ENCODE measurements at regions not wholly inside any gene's neighbourhood (a gene's known extent, or its start where the extent isn't known, plus 50 kb on each side); places are given as distances from the start of the nearest gene placed in this dataset.

DNA sequence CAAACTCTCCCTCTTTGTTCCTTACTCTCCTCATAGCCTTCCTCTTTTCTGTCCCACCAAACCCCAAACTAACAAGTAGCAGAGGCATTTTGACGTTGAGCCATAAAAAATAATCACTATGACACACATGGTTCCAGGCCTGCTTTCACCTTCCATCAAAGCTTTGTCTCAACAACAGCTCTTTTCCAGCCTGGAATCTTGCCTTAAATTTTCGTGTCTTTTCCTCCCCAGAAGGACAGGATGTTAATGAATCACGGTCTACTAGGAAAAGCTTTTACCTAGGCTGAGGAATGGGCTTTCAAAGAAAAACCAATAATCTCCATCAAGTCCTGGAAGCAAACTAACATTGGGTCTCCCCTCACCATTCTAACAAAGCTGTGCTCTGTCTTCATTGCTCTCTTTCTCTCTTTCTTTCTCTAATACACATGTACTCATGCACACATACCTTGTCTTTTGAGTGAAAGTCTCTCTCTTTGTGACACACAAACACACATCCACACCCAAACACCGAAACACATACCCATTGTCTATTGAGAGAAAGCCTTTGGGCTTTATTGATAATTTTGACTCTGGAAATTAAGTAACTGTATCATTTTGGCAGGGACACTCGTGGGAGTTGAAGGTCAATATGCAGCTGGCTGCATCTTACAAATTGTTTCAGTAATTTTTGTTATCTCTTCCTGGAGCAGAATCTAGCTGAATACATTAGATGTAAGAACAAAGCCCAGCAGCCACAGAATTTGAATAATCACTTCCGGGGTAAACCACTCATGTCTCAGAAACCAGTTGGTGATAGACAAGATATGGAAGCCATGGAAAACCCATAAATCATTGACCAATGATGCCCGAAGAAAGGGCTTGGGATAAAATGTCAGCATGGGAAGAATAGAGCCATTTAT is 107.4 kb upstream of the SLC4A7 start:
- FAIRE-seq, result no peak
- no peak for DNase-seq (ENCODE audit: low spot score)

DNA sequence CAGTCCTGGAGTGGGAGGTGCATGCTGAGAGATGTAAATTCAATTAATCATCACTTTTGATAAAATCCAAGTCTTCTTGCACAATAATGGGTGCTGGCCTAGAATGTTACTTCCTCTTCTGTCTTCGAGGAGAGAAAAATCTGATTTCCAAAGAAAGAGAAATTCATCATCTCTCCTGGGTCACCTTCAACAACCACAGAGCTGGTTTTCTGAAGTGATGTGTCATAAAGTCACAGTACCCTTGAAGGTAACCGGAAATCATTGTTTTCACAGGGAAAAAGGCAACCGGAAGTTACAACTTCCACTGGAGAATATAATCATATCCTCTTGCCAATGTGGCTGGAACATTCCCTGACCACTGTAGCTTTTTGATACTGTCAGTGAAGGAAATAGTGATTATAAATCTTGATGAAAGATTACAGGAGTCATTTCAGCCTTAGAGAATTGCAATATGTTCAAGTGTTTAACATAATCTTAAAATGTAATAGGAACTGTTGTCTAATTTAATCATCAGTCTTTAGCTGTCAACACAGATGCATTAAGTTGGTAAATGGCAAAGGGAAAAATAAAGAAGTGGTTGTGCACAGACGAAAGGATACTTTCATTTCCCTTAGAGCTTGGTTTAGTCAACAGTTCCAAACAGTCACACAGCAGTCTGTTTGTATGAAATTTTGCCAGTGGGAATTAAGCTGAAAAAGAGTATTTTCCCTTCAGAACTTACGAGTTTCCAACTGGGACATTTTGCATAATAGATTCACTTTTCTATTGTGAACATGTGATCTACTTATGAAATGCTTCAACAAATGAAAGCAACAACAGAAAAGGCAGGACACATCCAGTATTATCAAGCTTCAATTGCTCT is 106.5 kb upstream of the SLC4A7 start:
- no peak for FAIRE-seq
- DNase-seq (ENCODE audit: low spot score), result no peak

DNA sequence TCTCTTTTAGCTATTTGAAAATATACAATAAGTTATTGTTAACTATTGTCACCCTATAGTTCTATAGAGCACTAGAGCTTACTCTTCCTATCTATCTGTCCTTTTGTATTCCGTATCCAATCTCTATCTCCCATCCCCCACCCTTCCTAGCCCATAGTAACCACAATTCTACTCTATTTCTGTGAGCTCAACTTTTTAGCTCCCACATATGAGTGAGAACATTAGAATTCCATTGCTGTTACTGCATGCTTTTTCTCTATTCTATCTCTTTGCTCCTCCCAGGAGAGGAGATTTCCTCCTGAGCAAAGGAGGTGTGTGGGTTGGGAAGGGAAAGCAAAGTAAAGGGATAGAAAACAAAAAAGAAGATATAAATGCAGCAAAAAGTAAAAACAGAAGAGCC is 105.6 kb upstream of the SLC4A7 start:
- FAIRE-seq (no peak), DNase-seq (ENCODE audit: low spot score) (no peak)

DNA sequence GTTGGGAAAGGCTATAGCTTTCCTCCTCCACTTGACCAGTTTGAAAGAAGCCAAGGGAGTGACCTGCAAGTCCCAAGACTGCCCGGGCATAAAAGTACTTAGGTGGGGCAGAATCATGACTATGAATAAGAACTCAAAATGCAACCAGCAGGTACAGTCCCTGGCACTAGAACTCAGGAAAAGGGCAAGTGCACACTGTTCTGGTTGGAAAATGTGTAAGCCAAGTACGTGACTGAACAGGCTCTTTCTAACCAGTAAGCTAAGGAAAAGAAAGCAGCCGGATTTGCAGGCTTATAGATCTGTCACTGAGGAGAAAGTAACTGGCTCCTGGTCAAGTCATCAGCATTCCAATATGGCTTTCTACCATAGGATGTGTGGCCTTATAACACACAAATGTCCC is 101.2 kb upstream of the SLC4A7 start:
- no peak for FAIRE-seq
- DNase-seq (ENCODE audit: low spot score), result no peak

DNA sequence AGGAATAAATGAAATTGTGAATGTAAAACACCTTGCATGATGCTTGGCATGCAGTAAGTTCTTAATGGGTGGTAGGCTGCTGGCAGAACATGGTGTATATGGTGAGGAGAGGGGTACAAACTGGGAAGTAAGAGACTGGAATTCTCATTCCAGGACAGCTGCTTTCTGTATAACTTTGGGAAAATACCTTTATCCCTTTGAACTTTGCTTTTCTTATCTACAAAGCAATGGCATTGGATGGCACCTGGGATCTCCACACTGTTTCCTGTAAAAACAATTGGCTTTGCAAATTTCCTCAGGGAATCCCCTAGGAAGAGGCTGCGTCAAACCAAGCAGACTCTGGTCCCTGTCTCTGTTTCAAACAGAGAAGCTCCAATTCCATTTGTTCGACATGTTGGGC is 100.7 kb upstream of the SLC4A7 start:
- DNase-seq (ENCODE audit: low spot score) (no peak), FAIRE-seq (no peak)

DNA sequence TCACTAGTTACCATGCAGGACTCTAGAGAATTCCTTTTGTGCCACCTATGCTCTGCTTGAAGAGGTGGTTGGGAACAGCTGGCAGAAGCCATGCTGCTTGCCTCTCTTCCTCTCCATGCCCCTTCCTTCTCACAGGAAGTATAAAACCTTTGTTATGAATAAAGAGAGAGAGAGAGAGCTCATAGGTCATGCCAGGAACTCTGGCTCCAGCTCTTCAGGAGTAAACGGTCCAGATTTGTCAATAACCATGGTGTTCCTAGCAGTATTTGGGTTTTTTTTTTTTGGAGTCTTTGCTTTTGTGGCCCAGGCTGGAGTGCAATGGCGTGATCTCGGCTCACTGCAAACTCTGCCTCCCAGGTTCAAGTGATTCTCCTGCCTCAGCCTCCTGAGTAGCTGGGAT is 97.7 kb upstream of the SLC4A7 start:
- FAIRE-seq (no peak), DNase-seq (ENCODE audit: low spot score) (no peak)

DNA sequence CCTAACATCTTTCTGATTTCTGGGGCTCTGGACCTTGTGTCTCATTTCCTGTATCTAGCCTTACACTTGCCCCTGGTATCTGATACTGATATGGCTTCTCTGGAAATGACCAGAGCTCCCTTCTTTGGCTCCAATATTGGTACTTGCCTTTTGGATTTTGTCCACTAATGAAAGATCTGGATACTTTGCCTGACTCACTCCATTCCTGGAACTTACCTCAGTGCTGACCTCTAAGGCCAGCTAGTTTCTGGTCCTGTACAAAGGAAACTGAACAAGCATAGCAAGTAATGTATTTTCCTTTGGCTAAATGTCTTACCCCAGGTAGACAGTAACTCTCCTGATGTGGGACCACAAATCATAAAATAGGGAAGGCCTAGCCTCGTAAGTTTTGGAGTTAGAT is 93.8 kb upstream of the SLC4A7 start:
- FAIRE-seq, result no peak
- DNase-seq (ENCODE audit: low spot score), result no peak

DNA sequence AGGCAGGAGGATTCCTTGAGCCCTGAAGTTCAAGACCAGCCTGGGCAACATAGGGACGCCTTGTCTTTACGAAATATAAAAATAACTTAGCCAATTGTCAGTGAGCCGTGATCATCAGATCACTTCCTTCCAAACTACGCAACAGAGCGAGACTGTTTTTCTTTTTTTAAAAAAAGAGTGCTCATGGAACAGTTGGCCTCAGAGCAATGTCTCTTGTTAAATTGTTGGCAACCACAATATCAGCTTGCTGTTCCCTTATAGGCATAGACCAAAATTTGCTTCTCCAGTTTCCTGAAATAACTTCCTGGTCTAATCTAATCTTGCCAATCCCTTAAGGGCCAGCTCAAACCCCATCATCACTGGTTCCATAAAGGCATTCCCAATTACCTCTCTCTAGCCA is 93.3 kb upstream of the SLC4A7 start:
- no peak for DNase-seq (ENCODE audit: low spot score)
- no peak for FAIRE-seq

DNA sequence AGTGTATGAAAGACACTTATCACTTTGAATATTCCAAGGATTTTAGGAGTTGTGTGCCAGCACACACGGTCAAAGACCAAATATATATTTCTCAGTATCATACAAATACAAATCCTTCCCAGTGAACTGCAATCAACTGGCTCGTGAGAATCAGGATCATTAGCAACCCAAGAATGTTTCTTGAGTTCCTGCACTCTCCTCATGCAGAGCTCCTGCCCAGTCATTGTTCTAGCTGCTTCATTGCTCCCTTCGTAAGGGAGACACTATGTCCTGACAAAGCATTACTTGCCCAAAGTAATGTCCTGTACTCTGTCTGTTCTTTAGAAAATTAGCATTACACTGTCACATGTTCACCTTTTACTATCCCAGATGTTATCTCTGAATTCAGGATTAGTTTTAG is 92.0 kb upstream of the SLC4A7 start:
- no peak for FAIRE-seq
- no peak for DNase-seq (ENCODE audit: low spot score)

DNA sequence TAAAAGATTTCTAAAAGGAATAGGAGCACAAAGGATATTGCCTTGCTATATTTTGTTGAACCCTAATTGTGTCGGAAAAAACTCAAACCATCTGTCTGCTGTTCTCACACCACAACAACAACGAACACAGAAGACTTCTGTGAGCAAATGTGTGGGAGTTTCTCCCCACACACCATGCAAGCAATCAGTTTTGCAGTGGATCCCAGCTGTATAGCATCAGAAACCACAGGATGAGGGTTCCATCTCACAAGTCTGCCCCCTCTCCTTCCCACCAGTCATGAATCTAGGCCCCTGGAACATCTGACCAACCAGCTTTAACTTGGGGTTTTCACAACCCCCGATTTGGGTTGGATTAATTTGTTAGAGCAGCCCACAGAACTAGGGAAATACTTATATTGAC is 91.3 kb upstream of the SLC4A7 start:
- no peak for DNase-seq (ENCODE audit: low spot score)
- no peak for FAIRE-seq

DNA sequence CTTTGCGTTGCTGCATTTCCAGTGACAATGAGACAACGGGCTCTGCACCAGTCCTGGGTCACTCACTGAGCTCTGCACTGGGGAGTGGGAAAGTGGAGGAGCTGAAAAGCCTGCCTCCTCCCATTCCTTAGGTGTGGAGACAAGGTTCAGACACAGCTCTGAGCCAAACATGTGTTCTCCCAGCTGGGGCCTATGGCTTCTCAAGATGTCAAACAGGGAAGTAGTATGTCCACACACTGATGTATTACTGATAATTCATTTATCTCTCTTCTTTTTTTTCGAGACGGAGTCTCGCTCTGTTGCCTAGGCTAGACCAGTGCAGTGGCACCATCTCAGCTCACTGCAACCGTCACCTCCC is 90.2 kb upstream of the SLC4A7 start:
- FAIRE-seq (no peak), DNase-seq (ENCODE audit: low spot score) (no peak)

DNA sequence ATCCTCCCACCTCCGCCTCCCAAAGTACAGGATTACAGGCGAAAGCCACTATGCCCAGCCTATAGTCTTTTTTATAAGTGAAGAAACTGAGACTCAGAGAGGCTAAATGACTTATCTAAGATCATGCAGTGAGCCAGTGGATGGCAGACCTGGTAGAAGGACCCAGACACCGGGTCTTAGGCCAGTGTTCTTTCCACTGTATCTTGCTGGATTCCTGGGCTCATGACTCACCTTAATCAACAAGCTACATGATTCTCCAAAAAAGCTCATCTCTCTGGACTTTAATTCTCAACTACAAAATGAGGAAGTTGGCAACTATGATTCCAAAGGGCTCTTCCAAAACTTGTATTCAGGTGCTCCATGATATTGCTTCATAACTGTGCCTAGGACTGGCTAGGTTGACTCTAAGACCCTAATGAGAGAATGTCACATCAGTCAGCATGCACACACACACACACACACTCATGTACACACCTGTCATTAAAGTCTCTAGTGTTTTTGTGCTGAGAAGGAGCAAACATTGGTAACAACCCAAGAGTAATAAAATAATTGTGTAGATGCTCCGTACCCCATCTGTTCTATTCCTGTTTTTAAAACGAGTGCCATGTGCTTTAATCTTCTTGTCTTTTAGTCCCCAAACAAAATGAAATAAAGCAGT is 89.7 kb upstream of the SLC4A7 start:
- no peak for FAIRE-seq
- no peak for DNase-seq (ENCODE audit: low spot score)

DNA sequence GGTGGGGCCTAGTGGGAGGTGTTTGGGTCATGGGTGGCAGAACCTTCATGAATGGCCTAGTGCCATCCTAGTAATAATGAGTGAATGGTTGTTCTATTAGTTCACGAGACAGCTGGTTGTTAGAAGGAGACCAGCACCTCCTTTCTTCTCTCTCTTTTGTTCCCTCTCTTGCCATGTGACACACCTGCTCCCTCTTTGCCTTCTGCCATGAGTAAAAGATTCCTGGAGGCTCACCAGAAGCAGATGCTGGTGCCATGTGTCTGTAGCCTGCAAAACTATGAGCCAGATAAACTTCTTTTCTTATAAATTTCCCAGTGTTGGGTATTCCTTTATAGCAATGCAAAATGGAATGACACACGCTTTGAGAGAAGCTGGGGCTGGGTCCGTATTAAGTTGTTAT is 89.0 kb upstream of the SLC4A7 start:
- no peak for FAIRE-seq
- DNase-seq (ENCODE audit: low spot score), result no peak

DNA sequence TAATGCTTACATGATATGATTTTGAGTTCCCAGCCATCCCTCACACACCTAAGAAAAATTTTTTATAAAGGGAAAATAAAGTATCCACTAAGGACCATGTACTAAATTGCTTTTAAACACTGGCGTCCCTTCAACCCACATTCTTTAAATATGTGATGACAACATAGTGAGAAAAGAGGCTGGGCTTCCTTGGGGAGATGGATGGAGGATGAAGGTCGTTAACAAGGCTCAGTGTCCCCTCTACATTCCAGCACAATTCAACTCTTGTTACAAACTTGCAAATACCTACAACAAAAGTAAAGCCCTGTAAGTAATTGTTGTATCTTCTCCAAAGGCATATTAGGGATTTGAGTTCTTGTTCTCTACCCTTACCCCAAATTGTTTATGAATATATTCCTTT is 87.2 kb upstream of the SLC4A7 start:
- FAIRE-seq (no peak), DNase-seq (ENCODE audit: low spot score) (no peak)

DNA sequence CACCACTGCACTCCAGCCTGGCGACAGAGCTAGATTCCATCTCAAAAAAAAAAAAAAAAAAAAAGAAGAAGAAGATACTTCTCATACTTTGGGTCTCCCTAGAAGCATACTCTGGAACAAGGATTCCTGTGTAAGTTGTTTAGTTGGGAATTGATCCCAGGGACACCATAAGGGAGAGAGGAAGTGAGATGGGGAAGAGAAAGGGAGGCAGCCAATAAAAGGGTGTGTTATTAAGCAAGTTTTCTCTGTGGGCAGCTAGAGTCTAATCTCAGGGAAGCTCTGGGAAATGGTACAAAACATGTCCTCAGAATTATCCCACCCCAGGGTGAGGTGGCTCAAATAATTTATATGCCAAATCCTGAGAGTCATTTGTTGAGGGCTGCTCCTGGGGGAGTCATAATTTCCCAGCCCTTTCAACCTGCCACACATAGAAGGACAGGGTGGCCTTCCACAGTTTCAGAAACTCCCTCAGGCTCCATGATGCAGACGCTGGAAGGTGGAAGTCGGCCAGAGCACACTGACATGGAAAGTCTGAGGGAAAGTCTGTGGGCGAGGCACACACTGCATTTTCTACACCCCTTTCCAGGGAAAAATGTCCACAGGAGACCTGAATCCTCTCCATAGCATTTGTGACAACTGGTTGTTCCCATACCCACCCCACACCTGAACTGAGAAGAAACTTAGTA is 86.4 kb upstream of the SLC4A7 start:
- DNase-seq (ENCODE audit: low spot score) (no peak), FAIRE-seq (no peak)

DNA sequence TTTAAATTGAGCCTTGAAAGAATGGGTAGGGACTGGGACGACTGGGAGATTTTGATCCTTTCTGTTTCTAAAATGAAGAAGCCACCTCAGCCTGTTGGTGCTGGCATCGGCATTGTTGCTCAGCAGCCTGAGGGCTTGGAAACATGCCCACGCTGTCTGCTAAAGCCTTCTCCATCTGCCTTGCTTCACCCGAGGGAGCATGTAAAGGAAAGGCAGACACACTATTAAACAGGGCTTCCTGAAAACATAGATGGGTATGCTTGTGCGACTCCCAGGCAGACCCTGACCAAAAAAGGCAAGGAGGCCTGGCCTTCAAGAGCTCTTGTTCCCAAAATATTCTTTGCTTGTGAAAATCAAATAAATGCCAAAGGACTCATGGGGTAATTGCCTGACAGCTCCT is 84.2 kb upstream of the SLC4A7 start:
- DNase-seq (ENCODE audit: low spot score) (no peak), FAIRE-seq (no peak)

DNA sequence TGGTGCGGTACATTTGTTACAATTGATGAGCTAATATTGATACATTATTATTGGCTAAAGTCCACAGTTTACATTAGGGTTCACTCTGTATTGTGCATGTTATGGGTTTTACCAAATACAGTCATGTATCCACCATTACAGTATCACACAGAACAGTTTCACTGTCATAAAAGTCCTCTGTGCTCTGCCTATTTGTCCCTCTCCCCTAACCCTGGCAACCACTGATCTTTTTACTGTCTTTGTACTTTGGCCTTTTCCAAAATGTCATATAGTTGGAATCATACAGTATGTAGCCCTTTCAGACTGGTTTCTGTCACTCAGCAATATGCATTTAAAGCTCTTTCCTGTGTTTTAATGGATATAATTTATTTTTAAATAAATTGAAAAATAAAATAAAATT is 83.1 kb upstream of the SLC4A7 start:
- DNase-seq (ENCODE audit: low spot score), result no peak
- no peak for FAIRE-seq

DNA sequence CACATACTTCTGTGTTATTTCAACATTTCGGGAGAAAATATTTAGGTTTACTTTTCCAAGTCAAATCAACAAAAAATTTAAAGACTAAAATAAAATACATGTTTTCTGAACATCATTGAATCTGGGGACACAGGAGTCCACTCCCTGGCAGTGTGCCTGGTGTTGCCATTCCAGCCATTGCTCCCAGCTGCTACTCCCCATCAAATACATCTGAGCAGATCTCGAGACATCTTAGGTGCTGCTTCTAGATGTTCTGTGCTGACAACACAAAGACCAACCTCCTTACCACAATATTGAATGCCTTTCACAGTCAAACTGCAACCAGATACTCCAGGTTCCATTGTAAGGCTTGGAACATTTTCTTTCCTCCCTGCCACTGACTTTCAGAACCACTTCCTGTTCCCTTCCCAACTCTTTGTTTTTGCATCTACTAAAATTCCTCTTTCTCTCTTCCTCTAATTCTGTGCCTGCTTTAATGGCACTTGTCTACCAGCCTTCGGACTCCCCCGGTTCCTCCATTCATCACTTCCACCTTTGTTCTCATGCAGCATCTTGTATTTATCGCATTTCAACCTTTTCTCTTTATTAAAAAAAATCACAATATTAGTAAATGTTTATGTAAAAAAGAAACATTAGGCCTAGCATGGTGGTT is 81.1 kb upstream of the SLC4A7 start:
- DNase-seq (ENCODE audit: low spot score) (no peak), FAIRE-seq (no peak)

DNA sequence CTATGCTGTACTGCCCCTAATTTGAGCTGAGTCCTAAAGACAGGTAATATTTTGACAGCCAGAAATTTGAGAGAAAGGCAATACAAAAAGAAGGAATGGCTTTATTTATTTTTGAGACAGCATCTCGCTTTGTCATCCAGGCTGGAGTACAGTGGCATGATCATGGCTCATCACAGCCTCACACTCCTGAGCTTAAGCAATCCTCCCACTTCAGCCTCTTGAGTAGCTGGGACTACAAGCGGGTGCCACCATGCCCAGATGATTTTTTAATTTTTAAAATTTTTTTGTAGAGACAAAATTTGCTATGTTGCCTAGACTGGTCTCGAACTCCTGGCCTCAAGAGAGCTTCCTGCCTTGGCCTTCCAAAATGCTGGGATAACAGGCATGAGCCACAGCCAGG is 77.4 kb upstream of the SLC4A7 start:
- FAIRE-seq, result no peak
- DNase-seq (ENCODE audit: low spot score), result no peak

DNA sequence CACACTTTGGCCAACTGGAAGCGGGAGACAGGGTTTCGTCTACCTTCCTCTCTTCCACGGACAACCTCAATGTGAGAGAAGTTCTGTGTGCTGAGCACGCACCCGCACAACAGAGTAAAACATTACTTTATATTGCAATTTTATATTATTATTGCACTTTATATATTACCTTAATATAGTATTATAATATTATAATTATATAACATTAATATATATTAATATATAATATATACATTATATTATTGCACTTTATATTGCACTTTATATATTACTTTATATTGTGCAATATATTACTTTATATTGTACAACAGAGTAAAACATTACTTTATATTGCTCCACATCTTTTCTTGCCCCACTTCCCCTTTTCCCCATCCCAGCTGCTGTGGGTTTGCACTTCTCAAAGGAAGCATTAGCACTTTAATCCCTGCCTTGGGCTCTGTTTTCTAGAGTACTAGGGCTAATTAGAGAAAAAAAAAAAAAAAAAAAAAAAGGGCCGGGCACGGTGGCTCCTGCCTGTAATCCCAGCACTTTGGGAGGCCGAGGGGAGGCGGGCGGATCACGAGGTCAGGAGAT is 76.4 kb upstream of the SLC4A7 start:
- DNase-seq (ENCODE audit: low spot score) (no peak), FAIRE-seq (no peak)

DNA sequence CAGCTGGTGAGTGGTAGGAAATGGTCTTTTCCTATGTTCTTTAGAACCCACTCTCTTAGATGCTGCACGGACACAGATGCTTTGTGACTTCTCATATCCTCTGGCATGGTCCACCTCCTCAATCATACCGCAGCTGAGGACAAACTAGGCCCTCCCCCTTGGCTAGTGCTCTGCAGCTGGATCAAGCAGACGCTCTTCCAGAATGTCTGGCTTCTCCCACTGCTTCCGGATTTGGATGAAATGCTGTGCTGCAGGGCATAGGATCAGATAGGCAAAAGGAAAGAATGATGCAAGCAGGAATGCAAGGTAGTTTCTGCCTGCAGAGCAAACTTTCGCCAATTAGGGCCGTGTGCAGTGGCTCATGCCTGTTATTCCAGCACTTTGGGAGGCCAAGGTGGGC is 75.7 kb upstream of the SLC4A7 start:
- FAIRE-seq (peak; percentile 67), DNase-seq (ENCODE audit: low spot score) (peak; percentile 69)

All from urothelium cell line (cell line).